ENCODE measurements at regions not wholly inside any gene's neighbourhood (a gene's known extent, or its start where the extent isn't known, plus 50 kb on each side); places are given as distances from the start of the nearest gene placed in this dataset.

GRCh38 chr2:239768907-239769553 is 256.1 kb downstream of the NDUFA10 start:
- H3K4me1 ChIP-seq (ENCODE audit: control insufficient read depth, insufficient read depth, low read length): no peaks in the 10 kb centered on the region

GRCh38 chr2:239768031-239768790 is 256.9 kb downstream of the NDUFA10 start:
- Histone ChIP-seq H3K27ac (ENCODE audit: extremely low read depth, low read depth, low read length) (no peak overlapping the region), H3K36me3 (ENCODE audit: control insufficient read depth in 2 of 2, insufficient read depth in 1 of 2, low read length in 2 of 2) (no peaks in the 10 kb centered on the region), H3K4me1 (ENCODE audit: control insufficient read depth, insufficient read depth, low read length) (no peaks in the 10 kb centered on the region), H3K4me3 (ENCODE audit: low read depth, low read length) (no peak overlapping the region), H3K9me3 (ENCODE audit: control insufficient read depth, insufficient read depth, low read depth, low read length) (no peaks in the 10 kb centered on the region)
- TF ChIP-seq ZBTB21 (tag by site-specific recombination; IDR thresholded peaks at IDR 0.05) (no peak), ZSCAN18 (tag by site-specific recombination; IDR thresholded peaks at IDR 0.05) (no peak), PRDM10 (tag by site-specific recombination; IDR thresholded peaks at IDR 0.05) (no peak), ZNF664 (tag by site-specific recombination; IDR thresholded peaks at IDR 0.05) (no peak), TSHZ1 (tag by site-specific recombination; IDR thresholded peaks at IDR 0.05; ENCODE audit: borderline replicate concordance) (no peak), ZBTB1 (tag by site-specific recombination; IDR thresholded peaks at IDR 0.05) (no peak), ZNF341 (tag by site-specific recombination; IDR thresholded peaks at IDR 0.05; ENCODE audit: low read depth) (no peak), ZNF175 (tag by site-specific recombination; IDR thresholded peaks at IDR 0.05) (no peak), ZBTB10 (tag by site-specific recombination; IDR thresholded peaks at IDR 0.05) (no peak), MYNN (tag by site-specific recombination; IDR thresholded peaks at IDR 0.05; ENCODE audit: borderline replicate concordance) (no peak), SCRT2 (tag by site-specific recombination; IDR thresholded peaks at IDR 0.05) (no peak), YY1 (tag by site-specific recombination; IDR thresholded peaks at IDR 0.05) (no peak), ZNF510 (tag by site-specific recombination; IDR thresholded peaks at IDR 0.05; ENCODE audit: insufficient replicate concordance) (no peak), ZFP41 (tag by site-specific recombination; IDR thresholded peaks at IDR 0.05; ENCODE audit: borderline replicate concordance) (no peak), ZNF10 (tag by site-specific recombination; IDR thresholded peaks at IDR 0.05) (no peak), ZNF239 (tag by site-specific recombination; IDR thresholded peaks at IDR 0.05) (no peak), ZNF776 (tag by site-specific recombination; IDR thresholded peaks at IDR 0.05; ENCODE audit: borderline replicate concordance) (no peak), ZNF624 (tag by site-specific recombination; IDR thresholded peaks at IDR 0.05) (no peak), ZNF580 (tag by site-specific recombination; IDR thresholded peaks at IDR 0.05) (no peak)
- ChIA-PET POLR2A (no interaction called here), CTCF (interaction anchor here (0.7 kb wide), 1 partner anchor 382 kb away, joined by 4 read pairs; no protein-coding TSS in a partner anchor)

More at GRCh38 chr2:239768907-239769553, 256.1 kb downstream of the NDUFA10 start:
- no peak overlapping the region for H3K27ac ChIP-seq (ENCODE audit: extremely low read depth, low read depth, low read length)
- CTCF ChIA-PET: no interaction called here
- POLR2A ChIA-PET: no interaction called here
- H3K36me3 ChIP-seq (ENCODE audit: control insufficient read depth in 2 of 2, insufficient read depth in 1 of 2, low read length in 2 of 2): no peaks in the 10 kb centered on the region
- no peak for TF ChIP-seq SCRT1 (tag by site-specific recombination; IDR thresholded peaks at IDR 0.05; ENCODE audit: borderline replicate concordance)
- no peak for TF ChIP-seq ZNF248 (tag by site-specific recombination; IDR thresholded peaks at IDR 0.05)
- TF ChIP-seq GFI1B (tag by site-specific recombination; IDR thresholded peaks at IDR 0.05): no peak
- no peak for TF ChIP-seq ZNF610 (tag by site-specific recombination; IDR thresholded peaks at IDR 0.05; ENCODE audit: borderline replicate concordance)
- no peak overlapping the region for H3K4me3 ChIP-seq (ENCODE audit: low read depth, low read length)
- no peaks in the 10 kb centered on the region for H3K9me3 ChIP-seq (ENCODE audit: control insufficient read depth, insufficient read depth, low read depth, low read length)

Data from HEK293 (cell line).